OCI-LY1 (cell line): ENCODE measurements at regions not wholly inside any gene's neighbourhood (a gene's known extent, or its start where the extent isn't known, plus 50 kb on each side); places are given as distances from the start of the nearest gene placed in this dataset.

Experiments used
- H2AFZ ChIP-seq: fragments of 200-600 bp; sonication (generic), shearing (Covaris generic); 2 replicates; pipeline ENCODE4 v1.6.0; 2014; ENCODE audit warnings: antibody characterized with exemption, mild to moderate bottlenecking, low read length
- H3F3A ChIP-seq: fragments of 200-600 bp; sonication (generic), shearing (Covaris generic); 2 replicates; pipeline ENCODE4 v1.6.0; 2014; ENCODE audit warnings: mild to moderate bottlenecking, antibody characterized with exemption, low read length, moderate library complexity; ENCODE audit not compliant: insufficient read depth
- H3K27ac ChIP-seq: fragments of 200-600 bp; sonication (generic); 2 replicates; pipeline ENCODE4 v1.5.1; 2014; ENCODE audit warnings: low read length, mixed run types, mild to moderate bottlenecking, low read depth; ENCODE audit not compliant: poor library complexity, severe bottlenecking
- H3K27me3 ChIP-seq: fragments of 200-600 bp; sonication (generic); 2 replicates; pipeline ENCODE4 v1.6.0; 2014; ENCODE audit warnings: antibody characterized with exemption, mild to moderate bottlenecking, low read length, moderate library complexity; ENCODE audit not compliant: insufficient read depth
- H3K36me3 ChIP-seq: fragments of 200-600 bp; sonication (generic); 2 replicates; pipeline ENCODE4 v1.6.1; 2014; ENCODE audit warnings: mild to moderate bottlenecking, antibody characterized with exemption, low read length, moderate library complexity, mixed read lengths; ENCODE audit not compliant: insufficient read depth
- H3K4me1 ChIP-seq: fragments of 200-600 bp; sonication (generic); 2 replicates; pipeline ENCODE4 v1.5.1; 2014; ENCODE audit warnings: mild to moderate bottlenecking, low read length, moderate library complexity; ENCODE audit not compliant: insufficient read depth, severe bottlenecking
- H3K4me2 ChIP-seq: fragments of 200-600 bp; sonication (generic), shearing (Covaris generic); 2 replicates; pipeline ENCODE4 v1.6.1; 2014; ENCODE audit warnings: low read length
- H3K4me3 ChIP-seq: fragments of 200-600 bp; sonication (generic); 2 replicates; pipeline ENCODE4 v1.5.1; 2014; ENCODE audit warnings: low read length, low read depth, mild to moderate bottlenecking, mixed read lengths; ENCODE audit not compliant: poor library complexity, severe bottlenecking
- H3K79me2 ChIP-seq: fragments of 200-600 bp; shearing (Covaris generic); 2 replicates; pipeline ENCODE4 v1.6.1; 2016; ENCODE audit warnings: mixed run types, low read length, mixed read lengths; ENCODE audit not compliant: insufficient read depth
- H3K9ac ChIP-seq: fragments of 200-600 bp; sonication (generic), shearing (Covaris generic); 2 replicates; pipeline ENCODE4 v1.6.1; 2014; ENCODE audit warnings: mild to moderate bottlenecking, low read length, mixed read lengths
- H3K9me2 ChIP-seq: fragments of 200-600 bp; sonication (generic), shearing (Covaris generic); 2 replicates; pipeline ENCODE4 v1.6.1; 2014; ENCODE audit warnings: low read depth, mild to moderate bottlenecking, low read length, mixed read lengths
- H3K9me3 ChIP-seq: fragments of 200-600 bp; shearing (Covaris generic); 2 replicates; pipeline ENCODE4 v1.6.1; 2014; ENCODE audit warnings: low read length, mixed read lengths
- H4K20me1 ChIP-seq: fragments of 200-600 bp; sonication (generic), shearing (Covaris generic); 2 replicates; pipeline ENCODE4 v1.6.0; 2016; ENCODE audit warnings: mild to moderate bottlenecking, low read length; ENCODE audit not compliant: insufficient read depth
- CTCF ChIP-seq: fragments of 200-600 bp; sonication (generic), shearing (Covaris generic); IDR thresholded peaks from 2 replicates; pipeline ENCODE4 v1.5.1; 2017; ENCODE audit warnings: mild to moderate bottlenecking, antibody characterized with exemption, low read length, moderate library complexity, mixed read lengths
- EZH2 ChIP-seq: fragments of 200-600 bp; sonication (generic), shearing (Covaris generic); IDR thresholded peaks from 2 replicates; pipeline ENCODE4 v1.8.0; 2017; ENCODE audit warnings: borderline replicate concordance, mixed run types, mild to moderate bottlenecking, antibody characterized with exemption, low read length, moderate library complexity, mixed read lengths

GRCh38 chr19:28487999-28488398 lies 725.0 kb downstream of the UQCRFS1 start:
- TF ChIP-seq EZH2, result no peak
- no peak for TF ChIP-seq CTCF
- Histone ChIP-seq H3K27ac (peak overlapping the region; percentile 97), H3K79me2 (no peaks in the 10 kb centered on the region), H3K9me3 (no peaks in the 10 kb centered on the region), H3K27me3 (no peaks in the 10 kb centered on the region), H3F3A (no peaks in the 10 kb centered on the region; the same call in 1 of the 2 replicates), H3K4me3 (no peak overlapping the region), H4K20me1 (no peaks in the 10 kb centered on the region), H3K36me3 (no peaks in the 10 kb centered on the region), H2AFZ (no peak overlapping the region), H3K4me2 (peak overlapping the region; percentile 50), H3K9me2 (no peaks in the 10 kb centered on the region), H3K4me1 (peaks cover 92% of the 10 kb centered on the region), H3K9ac (peak overlapping the region; percentile 59)

- Histone ChIP-seq H3K4me2 (peak overlapping the region; percentile 52; the same call in 1 of the 2 replicates), H3K36me3 (no peaks in the 10 kb centered on the region)
Measured at GRCh38 chr19:28486926-28487325, 726.0 kb downstream of the UQCRFS1 start.

DNA sequence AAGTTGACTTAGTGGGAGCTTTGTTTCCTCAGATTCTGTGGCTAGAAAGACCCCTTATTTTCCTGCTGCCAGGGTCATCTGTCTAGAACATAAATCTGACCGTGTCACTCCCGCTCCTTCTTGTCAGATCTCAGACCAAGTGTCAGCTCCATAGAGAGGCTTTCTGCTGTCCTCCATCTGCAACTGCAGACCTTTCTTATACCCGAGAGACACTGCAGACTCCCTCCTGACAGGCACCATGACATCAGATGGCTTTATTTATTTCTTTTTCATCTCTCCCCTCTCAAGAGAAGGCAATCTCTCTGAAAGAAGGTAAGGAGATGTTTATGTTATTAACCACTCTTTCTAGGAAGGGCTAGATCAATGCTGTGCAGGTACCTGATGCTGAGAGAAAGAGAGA lies 726.5 kb downstream of the UQCRFS1 start:
- H3K27ac ChIP-seq, result peak overlapping the region; percentile 97
- no peaks in the 10 kb centered on the region; the same call in 1 of the 2 replicates for H3F3A ChIP-seq
- no peaks in the 10 kb centered on the region for H4K20me1 ChIP-seq
- peak overlapping the region; percentile 60 for H3K9ac ChIP-seq
- H3K4me1 ChIP-seq, result peaks cover 91% of the 10 kb centered on the region
- no peak for TF ChIP-seq CTCF
- no peak for TF ChIP-seq EZH2
- no peaks in the 10 kb centered on the region for H3K36me3 ChIP-seq
- no peaks in the 10 kb centered on the region for H3K9me3 ChIP-seq
- peak overlapping the region; percentile 52; the same call in 1 of the 2 replicates for H3K4me2 ChIP-seq
- no peaks in the 10 kb centered on the region for H3K9me2 ChIP-seq
- H3K79me2 ChIP-seq, result no peaks in the 10 kb centered on the region
- H3K27me3 ChIP-seq, result no peaks in the 10 kb centered on the region
- no peak overlapping the region for H2AFZ ChIP-seq
- no peak overlapping the region for H3K4me3 ChIP-seq

More at GRCh38 chr19:28486926-28487325, 726.0 kb downstream of the UQCRFS1 start:
- Histone ChIP-seq H3K9ac (peak overlapping the region; percentile 60; the same call in 1 of the 2 replicates), H2AFZ (no peak overlapping the region), H3K9me3 (no peaks in the 10 kb centered on the region), H3K4me1 (peaks cover 91% of the 10 kb centered on the region), H3K79me2 (no peaks in the 10 kb centered on the region), H3F3A (no peaks in the 10 kb centered on the region; the same call in 1 of the 2 replicates), H3K27ac (peak overlapping the region; percentile 97), H4K20me1 (no peaks in the 10 kb centered on the region), H3K4me3 (no peak overlapping the region), H3K27me3 (no peaks in the 10 kb centered on the region), H3K9me2 (no peaks in the 10 kb centered on the region)
- TF ChIP-seq EZH2, result no peak

- Histone ChIP-seq H3K27ac (peak overlapping the region; percentile 97), H3F3A (no peaks in the 10 kb centered on the region; the same call in 1 of the 2 replicates), H3K36me3 (no peaks in the 10 kb centered on the region), H3K4me1 (peaks cover 93% of the 10 kb centered on the region), H3K4me2 (peak overlapping the region; percentile 36; the same call in 1 of the 2 replicates), H2AFZ (no peak overlapping the region), H3K27me3 (no peaks in the 10 kb centered on the region), H3K9me2 (no peaks in the 10 kb centered on the region), H3K9ac (peak overlapping the region; percentile 30; the same call in 1 of the 2 replicates), H3K79me2 (no peaks in the 10 kb centered on the region), H3K4me3 (peak overlapping the region; percentile 23), H3K9me3 (no peaks in the 10 kb centered on the region), H4K20me1 (no peaks in the 10 kb centered on the region)
- no peak for TF ChIP-seq CTCF
- no peak for TF ChIP-seq EZH2
Measured at GRCh38 chr19:28485292-28485691, 727.7 kb downstream of the UQCRFS1 start.
